MM.1S (cell line): ENCODE measurements at regions not wholly inside any gene's neighbourhood (a gene's known extent, or its start where the extent isn't known, plus 50 kb on each side); places are given as distances from the start of the nearest gene placed in this dataset.

ENCODE experiments used
- DNase-seq: peaks from one replicate; pipeline ENCODE4 v3.0.0-alpha.2; 2015
- H2AFZ ChIP-seq: fragments of 300-600 bp; sonication (generic); 2 replicates; pipeline ENCODE4 v1.6.0; 2016; ENCODE audit warnings: antibody characterized with exemption, low read length
- H3F3A ChIP-seq: fragments of 300-600 bp; sonication (generic); 2 replicates; pipeline ENCODE4 v1.6.1; 2016; ENCODE audit warnings: mild to moderate bottlenecking, antibody characterized with exemption, low read length, moderate library complexity, mixed read lengths; ENCODE audit not compliant: insufficient read depth
- H3K27ac ChIP-seq: fragments of 300-600 bp; sonication (generic); 2 replicates; pipeline ENCODE4 v1.5.1; 2016; ENCODE audit warnings: mild to moderate bottlenecking, low read length
- H3K27me3 ChIP-seq: fragments of 300-600 bp; sonication (generic); replicated peaks from 2 replicates; pipeline ENCODE4 v1.6.0; 2016; ENCODE audit warnings: low read length; ENCODE audit not compliant: insufficient read depth
- H3K36me3 ChIP-seq: fragments of 300-600 bp; sonication (generic); replicated peaks from 2 replicates; pipeline ENCODE4 v1.6.1; 2016; ENCODE audit warnings: mild to moderate bottlenecking, low read length, mixed read lengths; ENCODE audit not compliant: insufficient read depth
- H3K4me1 ChIP-seq: fragments of 300-600 bp; sonication (generic); 2 replicates; pipeline ENCODE4 v1.6.1; 2016; ENCODE audit warnings: low read length, mixed read lengths
- H3K4me2 ChIP-seq: fragments of 300-600 bp; sonication (generic); 2 replicates; pipeline ENCODE4 v1.6.0; 2016; ENCODE audit warnings: low read depth, low read length
- H3K4me3 ChIP-seq: fragments of 300-600 bp; sonication (generic); 2 replicates; pipeline ENCODE4 v1.5.1; 2016; ENCODE audit warnings: low read length, mixed read lengths
- H3K79me2 ChIP-seq: fragments of 300-600 bp; sonication (generic); 2 replicates; pipeline ENCODE4 v1.6.1; 2016; ENCODE audit warnings: mixed run types, low read length, mixed read lengths
- H3K9ac ChIP-seq: fragments of 300-600 bp; sonication (generic); 2 replicates; pipeline ENCODE4 v1.6.1; 2016; ENCODE audit warnings: low read length, mixed read lengths
- H3K9me2 ChIP-seq: fragments of 300-600 bp; sonication (generic); replicated peaks from 2 replicates; pipeline ENCODE4 v1.6.1; 2016; ENCODE audit warnings: mild to moderate bottlenecking, low read length, mixed read lengths; ENCODE audit not compliant: insufficient read depth
- H3K9me3 ChIP-seq: fragments of 300-600 bp; sonication (generic); replicated peaks from 2 replicates; pipeline ENCODE4 v1.6.1; 2016; ENCODE audit warnings: mild to moderate bottlenecking, low read length, mixed read lengths; ENCODE audit not compliant: insufficient read depth
- H4K20me1 ChIP-seq: fragments of 300-600 bp; sonication (generic); 2 replicates; pipeline ENCODE4 v1.6.1; 2016; ENCODE audit warnings: mild to moderate bottlenecking, low read length, moderate library complexity, mixed read lengths; ENCODE audit not compliant: insufficient read depth
- CTCF ChIP-seq: fragments of 300-600 bp; sonication (generic); IDR thresholded peaks from 2 replicates; pipeline ENCODE4 v1.5.1; 2016; ENCODE audit warnings: antibody characterized with exemption, low read length, mixed read lengths
- EZH2 ChIP-seq: fragments of 300-600 bp; sonication (generic); optimal IDR thresholded peaks from 2 replicates; pipeline ENCODE3; 2017; ENCODE audit warnings: low read depth, mild to moderate bottlenecking, antibody characterized with exemption, low read length, mixed read lengths
- EZH2phosphoT487 ChIP-seq: fragments of 300-600 bp; sonication (generic); IDR thresholded peaks from 2 replicates; pipeline ENCODE4 v1.6.1; 2018; ENCODE audit warnings: antibody characterized with exemption, low read length

GRCh38 chr13:50608370-50608769, 235.1 kb downstream of the DLEU7 start:
- H3K79me2 ChIP-seq: no peaks in the 10 kb centered on the region
- TF ChIP-seq EZH2phosphoT487: no peak
- TF ChIP-seq EZH2: no peak
- TF ChIP-seq CTCF: no peak
- no peak overlapping the region for H3K27ac ChIP-seq
- no peaks in the 10 kb centered on the region for H3K36me3 ChIP-seq
- no peak overlapping the region for H2AFZ ChIP-seq
- no peak overlapping the region for H3K4me3 ChIP-seq
- H4K20me1 ChIP-seq: no peaks in the 10 kb centered on the region
- no peaks in the 10 kb centered on the region for H3K27me3 ChIP-seq
- no peak overlapping the region for H3K4me2 ChIP-seq
- no peaks in the 10 kb centered on the region for H3K4me1 ChIP-seq
- H3F3A ChIP-seq: no peaks in the 10 kb centered on the region
- DNase-seq: no peak
- no peaks in the 10 kb centered on the region for H3K9me3 ChIP-seq
- no peak overlapping the region for H3K9ac ChIP-seq
- H3K9me2 ChIP-seq: no peaks in the 10 kb centered on the region

- Histone ChIP-seq H3K9me2 (no peaks in the 10 kb centered on the region), H3K27ac (no peak overlapping the region), H3K9me3 (no peaks in the 10 kb centered on the region), H3K27me3 (no peaks in the 10 kb centered on the region), H3F3A (no peaks in the 10 kb centered on the region), H3K36me3 (no peaks in the 10 kb centered on the region), H3K4me1 (no peaks in the 10 kb centered on the region), H2AFZ (no peak overlapping the region), H3K9ac (no peak overlapping the region), H4K20me1 (no peaks in the 10 kb centered on the region), H3K4me3 (no peak overlapping the region), H3K4me2 (no peak overlapping the region), H3K79me2 (no peaks in the 10 kb centered on the region)
- DNase-seq: no peak
- TF ChIP-seq EZH2: no peak
These were observed 234.5 kb downstream of the DLEU7 start for GRCh38 chr13:50609011-50609410.

- Histone ChIP-seq H3K36me3 (no peaks in the 10 kb centered on the region), H2AFZ (no peak overlapping the region), H3K4me1 (no peaks in the 10 kb centered on the region), H3K4me2 (no peak overlapping the region), H3K4me3 (no peak overlapping the region), H3K9me2 (no peaks in the 10 kb centered on the region), H3K27me3 (no peaks in the 10 kb centered on the region), H3K9me3 (no peaks in the 10 kb centered on the region), H3K79me2 (no peaks in the 10 kb centered on the region), H3F3A (no peaks in the 10 kb centered on the region), H4K20me1 (no peaks in the 10 kb centered on the region), H3K27ac (no peak overlapping the region), H3K9ac (no peak overlapping the region)
- no peak for TF ChIP-seq EZH2phosphoT487
- no peak for TF ChIP-seq CTCF
- TF ChIP-seq EZH2: no peak
- no peak for DNase-seq
These were observed 233.3 kb downstream of the DLEU7 start for GRCh38 chr13:50610238-50610637.

GRCh38 chr13:50611117-50611781, 232.2 kb downstream of the DLEU7 start:
- Histone ChIP-seq H3F3A (no peaks in the 10 kb centered on the region), H3K9me2 (no peaks in the 10 kb centered on the region), H3K4me1 (no peaks in the 10 kb centered on the region), H4K20me1 (no peaks in the 10 kb centered on the region), H3K79me2 (no peaks in the 10 kb centered on the region), H2AFZ (no peak overlapping the region), H3K9me3 (no peaks in the 10 kb centered on the region), H3K4me2 (no peak overlapping the region), H3K27me3 (no peaks in the 10 kb centered on the region), H3K4me3 (no peak overlapping the region), H3K9ac (no peak overlapping the region), H3K27ac (no peak overlapping the region), H3K36me3 (no peaks in the 10 kb centered on the region)
- no peak for DNase-seq
- TF ChIP-seq CTCF (no peak), EZH2 (no peak), EZH2phosphoT487 (no peak)
